Liver (tissue), 7 donors: ENCODE measurements at regions not wholly inside any gene's neighbourhood (a gene's known extent, or its start where the extent isn't known, plus 50 kb on each side); places are given as distances from the start of the nearest gene placed in this dataset.

Experiments
- DNase-seq: peaks from one replicate; pipeline ENCODE4 v3.0.0-alpha.2; 2017; ENCODE audit warnings: low spot score
- H3K27ac ChIP-seq, 2 donors: one replicate each; pipeline ENCODE4 v1.7.0; 2013; ENCODE audit warnings: inconsistent platforms in 2 of 2, low read length in 2 of 2, control low read depth in 1 of 2, low read depth in 1 of 2, mild to moderate bottlenecking in 1 of 2
- H3K27me3 ChIP-seq, 4 donors: one replicate each; pipeline versions ENCODE4 v1.6.1 to v1.7.0; 2013; ENCODE audit warnings: low read length in 3 of 4, inconsistent platforms in 1 of 4, mild to moderate bottlenecking in 1 of 4, moderate library complexity in 1 of 4; ENCODE audit not compliant: control insufficient read depth in 4 of 4, insufficient read depth in 4 of 4
- H3K36me3 ChIP-seq, 4 donors: one replicate each; pipeline versions ENCODE4 v1.6.1 to v1.7.0; 2013; ENCODE audit warnings: low read length in 3 of 4, mild to moderate bottlenecking in 3 of 4, low read depth in 1 of 4, moderate library complexity in 1 of 4; ENCODE audit not compliant: control insufficient read depth in 4 of 4, insufficient read depth in 3 of 4
- H3K4me1 ChIP-seq, 4 donors: one replicate each; pipeline versions ENCODE4 v1.6.1 to v1.7.0; 2013; ENCODE audit warnings: low read length in 3 of 4, mild to moderate bottlenecking in 3 of 4, moderate library complexity in 1 of 4; ENCODE audit not compliant: control insufficient read depth in 4 of 4, insufficient read depth in 4 of 4
- H3K4me3 ChIP-seq, 3 donors: one replicate each; pipeline versions ENCODE4 v1.6.1 to v1.7.0; 2013; ENCODE audit warnings: low read length in 3 of 3, control low read depth in 1 of 3, low read depth in 1 of 3, mild to moderate bottlenecking in 1 of 3
- H3K9ac ChIP-seq, 2 donors: one replicate each; pipeline ENCODE4 v1.7.0; 2013; ENCODE audit warnings: low read length in 2 of 2, mild to moderate bottlenecking in 2 of 2, moderate library complexity in 2 of 2, control low read depth in 1 of 2, low read depth in 1 of 2
- H3K9me3 ChIP-seq, 4 donors: one replicate each; pipeline versions ENCODE4 v1.6.1 to v1.7.0; 2013; ENCODE audit warnings: low read length in 3 of 4; ENCODE audit not compliant: control insufficient read depth in 4 of 4
- EGR1 ChIP-seq, 2 donors: IDR thresholded peaks; 2 replicates each; pipeline ENCODE4 v1.6.1; 2016 to 2018; ENCODE audit warnings: antibody characterized with exemption in 2 of 2, low read depth in 2 of 2
- GABPA ChIP-seq, 2 donors: IDR thresholded peaks in 1 of 2; conservative IDR thresholded peaks in 1 of 2; 2 replicates each; pipeline ENCODE4 v1.6.1; 2016; ENCODE audit warnings: antibody characterized with exemption in 2 of 2, mild to moderate bottlenecking in 1 of 2, moderate library complexity in 1 of 2
- HNF4A ChIP-seq, 2 donors: conservative IDR thresholded peaks; 2 replicates each; pipeline ENCODE4 v1.6.1; 2016; ENCODE audit warnings: antibody characterized with exemption in 2 of 2, mild to moderate bottlenecking in 2 of 2
- JUND ChIP-seq, 2 donors: IDR thresholded peaks; 2 replicates each; pipeline ENCODE4 v1.6.1; 2016; ENCODE audit warnings: antibody characterized with exemption in 2 of 2
- NR2F2 ChIP-seq: IDR thresholded peaks from 2 replicates; pipeline ENCODE4 v1.6.1; 2016; ENCODE audit warnings: antibody characterized with exemption
- RAD21 ChIP-seq, 2 donors: IDR thresholded peaks; 2 replicates each; pipeline ENCODE4 v1.6.1; 2016; ENCODE audit warnings: antibody characterized with exemption in 2 of 2, mild to moderate bottlenecking in 2 of 2
- RXRA ChIP-seq, 2 donors: IDR thresholded peaks; 2 replicates each; pipeline ENCODE4 v1.6.1; 2017 to 2018; ENCODE audit warnings: antibody characterized with exemption in 2 of 2, mild to moderate bottlenecking in 1 of 2
- SP1 ChIP-seq: IDR thresholded peaks from 2 replicates; pipeline ENCODE4 v1.6.1; 2018; ENCODE audit warnings: antibody characterized with exemption, mild to moderate bottlenecking
- TAF1 ChIP-seq: conservative IDR thresholded peaks from 2 replicates; pipeline ENCODE4 v1.6.1; 2016; ENCODE audit warnings: antibody characterized with exemption, mild to moderate bottlenecking
- YY1 ChIP-seq: IDR thresholded peaks from 2 replicates; pipeline ENCODE4 v1.6.1; 2016; ENCODE audit warnings: antibody characterized with exemption, mild to moderate bottlenecking
- WGBS: extraction: QIAGEN DNeasy Blood & Tissue Kit; methylation state at CpG from one replicate; pipeline ENCODE4 v1.1.7; 2013; 5-methylcytosine and 5-hydroxymethylcytosine counted together
- TF ChIP-seq, protein P1 (sequence below): IDR thresholded peaks from 2 replicates; pipeline ENCODE4 v1.6.1; 2016; ENCODE audit warnings: antibody characterized with exemption, mild to moderate bottlenecking
- TF ChIP-seq, protein P2 (sequence below): IDR thresholded peaks from 2 replicates; pipeline ENCODE4 v1.6.1; 2016; ENCODE audit warnings: antibody characterized with exemption
- TF ChIP-seq, protein P3 (sequence below): IDR thresholded peaks from 2 replicates; pipeline ENCODE4 v1.6.1; 2016; ENCODE audit warnings: antibody characterized with exemption
- donor health status: healthy.
- donor health status: healthy.
- donor health status: healthy.
- donor health status: healthy.

DNA sequence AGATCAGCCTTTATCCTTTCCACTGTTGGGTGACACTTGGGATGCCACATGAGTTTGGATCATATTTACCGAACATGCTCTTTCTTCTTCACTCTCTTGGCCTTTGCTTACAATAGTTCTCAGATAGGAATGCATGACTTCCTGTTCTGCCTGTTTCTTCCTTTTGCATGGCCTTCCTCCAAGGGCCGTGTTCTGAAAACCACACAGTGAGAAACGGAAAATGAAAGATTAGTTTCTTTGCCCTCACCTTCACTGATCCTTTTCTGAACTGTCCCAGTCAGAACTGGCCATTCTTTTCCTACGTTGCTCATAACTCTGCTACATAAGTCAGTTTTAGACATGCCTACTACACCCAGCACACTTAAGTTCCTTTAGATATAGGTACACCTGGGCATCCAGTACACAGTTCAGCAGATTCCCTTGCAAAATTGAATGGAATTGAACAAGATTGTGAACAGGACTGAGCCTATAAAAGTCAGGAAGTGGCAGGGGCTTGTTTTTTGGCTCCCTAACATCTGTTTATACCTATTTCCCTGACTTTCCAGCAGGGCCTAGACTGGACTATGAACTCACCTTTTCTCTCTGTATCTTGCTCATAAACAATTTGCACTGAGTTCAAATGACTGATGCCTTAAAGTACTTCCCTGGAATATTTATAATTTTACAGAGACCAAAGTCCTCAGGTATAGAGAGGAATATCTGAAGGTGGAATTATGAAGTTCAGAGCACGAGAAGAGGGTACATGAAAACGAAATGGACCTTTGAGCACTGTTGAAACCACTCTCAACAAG lies 186.4 kb upstream of the ST6GAL2 start:
- Histone ChIP-seq H3K36me3 (no peaks in the 10 kb centered on the region), H3K9ac (no peak overlapping the region), H3K4me3 (no peak overlapping the region), H3K9me3 (no peaks in the 10 kb centered on the region), H3K27ac (no peak overlapping the region), H3K27me3 (no peaks in the 10 kb centered on the region), H3K4me1 (no peaks in the 10 kb centered on the region)
- WGBS, result 51% methylated on average over 6 of the region's 6 CpGs
- TF ChIP-seq NR2F2, result no peak
- no peak for TF ChIP-seq EGR1 (IDR thresholded peaks at IDR 0.05; ENCODE audit: low read depth in 2 of 2)
- TF ChIP-seq, protein P1, sequence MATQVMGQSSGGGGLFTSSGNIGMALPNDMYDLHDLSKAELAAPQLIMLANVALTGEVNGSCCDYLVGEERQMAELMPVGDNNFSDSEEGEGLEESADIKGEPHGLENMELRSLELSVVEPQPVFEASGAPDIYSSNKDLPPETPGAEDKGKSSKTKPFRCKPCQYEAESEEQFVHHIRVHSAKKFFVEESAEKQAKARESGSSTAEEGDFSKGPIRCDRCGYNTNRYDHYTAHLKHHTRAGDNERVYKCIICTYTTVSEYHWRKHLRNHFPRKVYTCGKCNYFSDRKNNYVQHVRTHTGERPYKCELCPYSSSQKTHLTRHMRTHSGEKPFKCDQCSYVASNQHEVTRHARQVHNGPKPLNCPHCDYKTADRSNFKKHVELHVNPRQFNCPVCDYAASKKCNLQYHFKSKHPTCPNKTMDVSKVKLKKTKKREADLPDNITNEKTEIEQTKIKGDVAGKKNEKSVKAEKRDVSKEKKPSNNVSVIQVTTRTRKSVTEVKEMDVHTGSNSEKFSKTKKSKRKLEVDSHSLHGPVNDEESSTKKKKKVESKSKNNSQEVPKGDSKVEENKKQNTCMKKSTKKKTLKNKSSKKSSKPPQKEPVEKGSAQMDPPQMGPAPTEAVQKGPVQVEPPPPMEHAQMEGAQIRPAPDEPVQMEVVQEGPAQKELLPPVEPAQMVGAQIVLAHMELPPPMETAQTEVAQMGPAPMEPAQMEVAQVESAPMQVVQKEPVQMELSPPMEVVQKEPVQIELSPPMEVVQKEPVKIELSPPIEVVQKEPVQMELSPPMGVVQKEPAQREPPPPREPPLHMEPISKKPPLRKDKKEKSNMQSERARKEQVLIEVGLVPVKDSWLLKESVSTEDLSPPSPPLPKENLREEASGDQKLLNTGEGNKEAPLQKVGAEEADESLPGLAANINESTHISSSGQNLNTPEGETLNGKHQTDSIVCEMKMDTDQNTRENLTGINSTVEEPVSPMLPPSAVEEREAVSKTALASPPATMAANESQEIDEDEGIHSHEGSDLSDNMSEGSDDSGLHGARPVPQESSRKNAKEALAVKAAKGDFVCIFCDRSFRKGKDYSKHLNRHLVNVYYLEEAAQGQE, result no peak
- TF ChIP-seq, protein P2, sequence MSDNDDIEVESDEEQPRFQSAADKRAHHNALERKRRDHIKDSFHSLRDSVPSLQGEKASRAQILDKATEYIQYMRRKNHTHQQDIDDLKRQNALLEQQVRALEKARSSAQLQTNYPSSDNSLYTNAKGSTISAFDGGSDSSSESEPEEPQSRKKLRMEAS, result no peak
- no peak for TF ChIP-seq HNF4A (conservative IDR thresholded peaks at IDR 0.05)
- no peak for DNase-seq

DNA sequence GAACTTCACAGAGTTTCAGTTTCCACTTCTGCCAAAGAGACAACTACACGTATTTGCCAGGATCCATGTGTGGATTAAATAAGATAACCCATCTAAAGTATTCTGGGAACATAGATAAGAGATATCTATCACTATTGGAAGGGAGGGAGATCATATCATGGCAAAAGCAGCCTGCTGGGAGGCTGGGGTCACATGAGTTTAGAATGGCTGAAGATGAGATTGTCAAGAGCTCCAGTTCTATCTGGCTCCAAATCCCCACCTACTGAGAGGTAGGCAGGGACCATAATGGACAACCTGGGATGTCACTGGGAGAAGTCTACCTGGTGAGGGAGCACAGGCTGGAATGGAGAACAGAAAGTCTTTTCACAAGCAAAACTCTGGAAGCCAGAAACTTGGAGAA lies 192.6 kb upstream of the ST6GAL2 start:
- Histone ChIP-seq H3K9me3 (no peaks in the 10 kb centered on the region), H3K27ac (no peak overlapping the region), H3K27me3 (no peaks in the 10 kb centered on the region), H3K4me3 (no peak overlapping the region), H3K9ac (no peak overlapping the region), H3K36me3 (no peaks in the 10 kb centered on the region), H3K4me1 (no peaks in the 10 kb centered on the region)
- DNase-seq, result no peak
- TF ChIP-seq TAF1, result no peak
- TF ChIP-seq RAD21 (IDR thresholded peaks at IDR 0.05), result no peak
- TF ChIP-seq GABPA (IDR thresholded peaks at IDR 0.05 in 1 of 2, conservative IDR thresholded peaks at IDR 0.05 in 1 of 2), result no peak
- TF ChIP-seq RXRA (IDR thresholded peaks at IDR 0.05), result no peak
- TF ChIP-seq, protein P3, sequence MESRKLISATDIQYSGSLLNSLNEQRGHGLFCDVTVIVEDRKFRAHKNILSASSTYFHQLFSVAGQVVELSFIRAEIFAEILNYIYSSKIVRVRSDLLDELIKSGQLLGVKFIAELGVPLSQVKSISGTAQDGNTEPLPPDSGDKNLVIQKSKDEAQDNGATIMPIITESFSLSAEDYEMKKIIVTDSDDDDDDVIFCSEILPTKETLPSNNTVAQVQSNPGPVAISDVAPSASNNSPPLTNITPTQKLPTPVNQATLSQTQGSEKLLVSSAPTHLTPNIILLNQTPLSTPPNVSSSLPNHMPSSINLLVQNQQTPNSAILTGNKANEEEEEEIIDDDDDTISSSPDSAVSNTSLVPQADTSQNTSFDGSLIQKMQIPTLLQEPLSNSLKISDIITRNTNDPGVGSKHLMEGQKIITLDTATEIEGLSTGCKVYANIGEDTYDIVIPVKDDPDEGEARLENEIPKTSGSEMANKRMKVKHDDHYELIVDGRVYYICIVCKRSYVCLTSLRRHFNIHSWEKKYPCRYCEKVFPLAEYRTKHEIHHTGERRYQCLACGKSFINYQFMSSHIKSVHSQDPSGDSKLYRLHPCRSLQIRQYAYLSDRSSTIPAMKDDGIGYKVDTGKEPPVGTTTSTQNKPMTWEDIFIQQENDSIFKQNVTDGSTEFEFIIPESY, result no peak
- no peak for TF ChIP-seq HNF4A (conservative IDR thresholded peaks at IDR 0.05)
- TF ChIP-seq, protein P1, result no peak
- no peak for TF ChIP-seq YY1
- TF ChIP-seq SP1, result no peak
- TF ChIP-seq JUND (IDR thresholded peaks at IDR 0.05), result no peak
- TF ChIP-seq NR2F2, result no peak
- 42% methylated on average over 1 of the region's 1 CpG for WGBS
